Aorta (tissue), 5 donors: ENCODE measurements at regions not wholly inside any gene's neighbourhood (a gene's known extent, or its start where the extent isn't known, plus 50 kb on each side); places are given as distances from the start of the nearest gene placed in this dataset.
A peak's percentile ranks its signal among the peaks of the same experiment; 100 is the strongest.

Experiments
- ATAC-seq: fragments of 200-7000 bp; cut with Tn5 transposase; one replicate; pipeline ENCODE4 v1.9.1; 2022; ENCODE audit warnings: moderate library complexity; ENCODE audit not compliant: low FRiP score
- DNase-seq, 2 donors: peaks; one replicate each; pipeline ENCODE4 v3.0.0-alpha.2; 2020
- H3K27ac ChIP-seq, 2 donors: one replicate each; pipeline ENCODE4 v1.5.1; 2013; ENCODE audit warnings: low read length in 2 of 2, mild to moderate bottlenecking in 2 of 2, moderate library complexity in 2 of 2, control low read depth in 1 of 2, inconsistent platforms in 1 of 2, low read depth in 1 of 2
- H3K27me3 ChIP-seq, 2 donors: one replicate each; pipeline ENCODE4 v1.6.1; 2013; ENCODE audit warnings: control low read depth in 1 of 2, low read length in 1 of 2, mild to moderate bottlenecking in 1 of 2, moderate library complexity in 1 of 2; ENCODE audit not compliant: insufficient read depth in 2 of 2, control insufficient read depth in 1 of 2
- H3K36me3 ChIP-seq, 2 donors: one replicate each; pipeline ENCODE4 v1.6.1; 2013; ENCODE audit warnings: control low read depth in 1 of 2, low read length in 1 of 2, mild to moderate bottlenecking in 1 of 2; ENCODE audit not compliant: insufficient read depth in 2 of 2, control insufficient read depth in 1 of 2
- H3K4me1 ChIP-seq, 2 donors: one replicate each; pipeline ENCODE4 v1.6.1; 2013; ENCODE audit warnings: low read length in 2 of 2, control low read depth in 1 of 2, mild to moderate bottlenecking in 1 of 2, moderate library complexity in 1 of 2; ENCODE audit not compliant: insufficient read depth in 2 of 2, control insufficient read depth in 1 of 2
- H3K4me3 ChIP-seq, 2 donors: one replicate each; pipeline ENCODE4 v1.5.1; 2013; ENCODE audit warnings: low read length in 2 of 2, control low read depth in 1 of 2, mild to moderate bottlenecking in 1 of 2
- H3K9me3 ChIP-seq: one replicate; pipeline ENCODE4 v1.6.1; 2013; ENCODE audit warnings: mild to moderate bottlenecking, low read length; ENCODE audit not compliant: control insufficient read depth
- WGBS, 2 donors: extraction: QIAGEN DNeasy Blood & Tissue Kit; methylation state at CpG; one replicate each; pipeline ENCODE4 v1.1.7; 2013; 5-methylcytosine and 5-hydroxymethylcytosine counted together
- intact Hi-C, 2 donors: fragments of 100-400 bp; cut with DNase I; formaldehyde crosslinking; loops; one replicate each; pipeline versions ENCODE4 v1.14.2 to v1.15.0; 2022
- donor health status: healthy with polysubstance abuse.
- donor health status: Bipolar disorder and iron deficiency.
- donor health status: DM: no; HTN: no; CAD: no.
- donor health status: DM: no; HTN: no; CAD: no.
- donor health status: DM: yes; HTN: yes; CAD: no.

- Histone ChIP-seq H3K4me3 (no peak overlapping the region), H3K4me1 (no peaks in the 10 kb centered on the region), H3K9me3 (no peaks in the 10 kb centered on the region), H3K27me3 (no peaks in the 10 kb centered on the region), H3K36me3 (no peaks in the 10 kb centered on the region), H3K27ac (no peak overlapping the region)
- intact Hi-C loops: no loop called here
- ATAC-seq (no peak), DNase-seq (no peak)
- WGBS, 2 donors: 90 to 93% methylated on average over 8 of the region's 8 CpGs
These were observed 109.2 kb downstream of the HSPH1 start for GRCh38 chr13:31052478-31052877.

GRCh38 chr13:31051999-31052398 is 109.7 kb downstream of the HSPH1 start:
- no peaks in the 10 kb centered on the region for H3K36me3 ChIP-seq
- no peaks in the 10 kb centered on the region for H3K9me3 ChIP-seq
- no peak for ATAC-seq
- no peaks in the 10 kb centered on the region for H3K4me1 ChIP-seq
- WGBS, 2 donors: 88 to 90% methylated on average over 8 of the region's 8 CpGs
- no peak overlapping the region for H3K4me3 ChIP-seq
- no peak overlapping the region for H3K27ac ChIP-seq
- no peaks in the 10 kb centered on the region for H3K27me3 ChIP-seq
- intact Hi-C loops: no loop called here
- no peak for DNase-seq

- Histone ChIP-seq H3K4me1 (no peaks in the 10 kb centered on the region), H3K27me3 (no peaks in the 10 kb centered on the region), H3K9me3 (no peaks in the 10 kb centered on the region), H3K36me3 (no peaks in the 10 kb centered on the region), H3K4me3 (no peak overlapping the region), H3K27ac (no peak overlapping the region)
- no peak for ATAC-seq
- WGBS, 2 donors: 80% methylated on average over 6 of the region's 6 CpGs
- no peak for DNase-seq
- intact Hi-C loops: no loop called here
These were observed 111.0 kb downstream of the HSPH1 start for GRCh38 chr13:31050486-31051400.

GRCh38 chr13:31049833-31050232 is 111.9 kb downstream of the HSPH1 start:
- no peaks in the 10 kb centered on the region for H3K27me3 ChIP-seq
- no peak for DNase-seq
- intact Hi-C loops: loop anchor here (5.0 to 10.0 kb wide), 8 partner anchors 145 to 913 kb away; partner anchors contain the start of genes HMGB1 (in 1 of the 2) and MEDAG (in 1 of the 2)

GRCh38 chr13:31049083-31049482 is 112.6 kb downstream of the HSPH1 start:
- H3K36me3 ChIP-seq: no peaks in the 10 kb centered on the region
- intact Hi-C loops: loop anchor here (5.0 to 10.0 kb wide), 8 partner anchors 144 to 912 kb away; partner anchors contain the start of genes HMGB1 (in 1 of the 2) and MEDAG (in 1 of the 2)
- no peak overlapping the region for H3K4me3 ChIP-seq
- no peaks in the 10 kb centered on the region for H3K9me3 ChIP-seq
- 88% methylated on average over 4 of the region's 4 CpGs for WGBS, 2 donors
- no peaks in the 10 kb centered on the region for H3K27me3 ChIP-seq
- H3K27ac ChIP-seq: no peak overlapping the region
- ATAC-seq (no peak), DNase-seq (no peak)
- H3K4me1 ChIP-seq: no peaks in the 10 kb centered on the region

More at GRCh38 chr13:31049833-31050232, 111.9 kb downstream of the HSPH1 start:
- ATAC-seq: peak; percentile 31
- Histone ChIP-seq H3K36me3 (no peaks in the 10 kb centered on the region), H3K4me3 (no peak overlapping the region), H3K27ac (no peak overlapping the region), H3K4me1 (no peaks in the 10 kb centered on the region), H3K9me3 (no peaks in the 10 kb centered on the region)
- WGBS, 2 donors: 67 to 76% methylated on average over 6 of the region's 6 CpGs

GRCh38 chr13:31048521-31048920 is 113.2 kb downstream of the HSPH1 start:
- WGBS, 2 donors: 63 to 76% methylated on average over 3 of the region's 3 CpGs
- no peak for DNase-seq

GRCh38 chr13:31046711-31047279 is 114.3 kb downstream of the TEX26 start:
- Histone ChIP-seq H3K4me3 (no peak overlapping the region), H3K36me3 (no peaks in the 10 kb centered on the region), H3K9me3 (no peaks in the 10 kb centered on the region), H3K4me1 (no peaks in the 10 kb centered on the region), H3K27ac (no peak overlapping the region), H3K27me3 (no peaks in the 10 kb centered on the region)
- intact Hi-C loops: loop anchor here (5.0 to 10.0 kb wide), 8 partner anchors 142 to 909 kb away; partner anchors contain the start of genes HMGB1 (in 1 of the 2) and MEDAG (in 1 of the 2)
- no peak for ATAC-seq
- 72% methylated on average over 16 of the region's 16 CpGs for WGBS, 2 donors
- DNase-seq: no peak

More at GRCh38 chr13:31048521-31048920, 113.2 kb downstream of the HSPH1 start:
- intact Hi-C loops: loop anchor here (5.0 to 10.0 kb wide), 8 partner anchors 144 to 911 kb away; partner anchors contain the start of genes HMGB1 (in 1 of the 2) and MEDAG (in 1 of the 2)
- no peak overlapping the region for H3K27ac ChIP-seq
- H3K4me3 ChIP-seq: no peak overlapping the region
- H3K36me3 ChIP-seq: no peaks in the 10 kb centered on the region
- no peak for ATAC-seq
- no peaks in the 10 kb centered on the region for H3K4me1 ChIP-seq
- no peaks in the 10 kb centered on the region for H3K27me3 ChIP-seq
- H3K9me3 ChIP-seq: no peaks in the 10 kb centered on the region

GRCh38 chr13:31045286-31046081 is 113.0 kb downstream of the TEX26 start:
- no peaks in the 10 kb centered on the region for H3K9me3 ChIP-seq
- no peaks in the 10 kb centered on the region for H3K36me3 ChIP-seq
- no peaks in the 10 kb centered on the region for H3K27me3 ChIP-seq
- intact Hi-C loops: loop anchor here (5.0 to 10.0 kb wide), 8 partner anchors 141 to 908 kb away; partner anchors contain the start of genes HMGB1 (in 1 of the 2) and MEDAG (in 1 of the 2)
- no peak overlapping the region for H3K27ac ChIP-seq
- no peak overlapping the region for H3K4me3 ChIP-seq
- 56 to 62% methylated on average over 11 of the region's 11 CpGs for WGBS, 2 donors
- H3K4me1 ChIP-seq: no peaks in the 10 kb centered on the region
- DNase-seq (peak; percentile 80 to 82), ATAC-seq (no peak)
